Activated T-helper 9 cell treated with anti-CD3 and anti-CD28 coated beads, Interleukin-2, amount 50 U/mL, for 16 hours (primary cell): ENCODE measurements at regions not wholly inside any gene's neighbourhood (a gene's known extent, or its start where the extent isn't known, plus 50 kb on each side); places are given as distances from the start of the nearest gene placed in this dataset.

Experiments
- DNase-seq: peaks from one replicate; pipeline ENCODE4 v3.0.0-alpha.2; 2020; ENCODE audit warnings: low read depth

- DNase-seq, result no peak
Measured at GRCh38 chr10:29924436-29924835, 134.9 kb downstream of the JCAD start.

GRCh38 chr10:29923416-29923965 is 135.9 kb downstream of the JCAD start:
- DNase-seq, result no peak

- DNase-seq, result no peak
Measured at GRCh38 chr10:29922892-29923291, 136.5 kb downstream of the JCAD start.

GRCh38 chr10:29922226-29922625 is 137.2 kb downstream of the JCAD start:
- DNase-seq, result no peak

- DNase-seq, result no peak
Measured at GRCh38 chr10:29921071-29921446, 138.3 kb downstream of the JCAD start.

- no peak for DNase-seq
Measured at GRCh38 chr10:29920408-29921070, 138.8 kb downstream of the JCAD start.

GRCh38 chr10:29918623-29919400 is 140.6 kb downstream of the JCAD start:
- DNase-seq, result no peak

- DNase-seq, result no peak
Measured at GRCh38 chr10:29917311-29917710, 142.1 kb downstream of the JCAD start.

GRCh38 chr10:29916669-29917068 is 142.7 kb downstream of the JCAD start:
- DNase-seq, result no peak

GRCh38 chr10:29914986-29915785 is 144.2 kb downstream of the JCAD start:
- DNase-seq, result no peak

- DNase-seq, result no peak
Measured at GRCh38 chr10:29908962-29909361, 150.4 kb downstream of the JCAD start.

- DNase-seq, result no peak
Measured at GRCh38 chr10:29900865-29901264, 158.5 kb downstream of the JCAD start.

- no peak for DNase-seq
Measured at GRCh38 chr10:29897999-29898716, 161.2 kb downstream of the JCAD start.

GRCh38 chr10:29897430-29897829 is 162.0 kb downstream of the JCAD start:
- no peak for DNase-seq

- DNase-seq, result no peak
Measured at GRCh38 chr10:29896053-29896452, 163.3 kb downstream of the JCAD start.

GRCh38 chr10:29895456-29895855 is 163.9 kb downstream of the JCAD start:
- no peak for DNase-seq

- DNase-seq, result no peak
Measured at GRCh38 chr10:29888321-29888720, 171.1 kb downstream of the JCAD start.

- DNase-seq, result no peak
Measured at GRCh38 chr10:29886299-29886698, 173.1 kb downstream of the JCAD start.

GRCh38 chr10:29883231-29883630 is 176.2 kb downstream of the JCAD start:
- DNase-seq, result no peak

- no peak for DNase-seq
Measured at GRCh38 chr10:29882766-29883165, 176.6 kb downstream of the JCAD start.

GRCh38 chr10:29881811-29882210 is 177.6 kb downstream of the JCAD start:
- DNase-seq, result no peak

GRCh38 chr10:29881336-29881771 is 178.0 kb downstream of the JCAD start:
- no peak for DNase-seq
